ENCODE measurements at regions not wholly inside any gene's neighbourhood (a gene's known extent, or its start where the extent isn't known, plus 50 kb on each side); places are given as distances from the start of the nearest gene placed in this dataset.

DNA sequence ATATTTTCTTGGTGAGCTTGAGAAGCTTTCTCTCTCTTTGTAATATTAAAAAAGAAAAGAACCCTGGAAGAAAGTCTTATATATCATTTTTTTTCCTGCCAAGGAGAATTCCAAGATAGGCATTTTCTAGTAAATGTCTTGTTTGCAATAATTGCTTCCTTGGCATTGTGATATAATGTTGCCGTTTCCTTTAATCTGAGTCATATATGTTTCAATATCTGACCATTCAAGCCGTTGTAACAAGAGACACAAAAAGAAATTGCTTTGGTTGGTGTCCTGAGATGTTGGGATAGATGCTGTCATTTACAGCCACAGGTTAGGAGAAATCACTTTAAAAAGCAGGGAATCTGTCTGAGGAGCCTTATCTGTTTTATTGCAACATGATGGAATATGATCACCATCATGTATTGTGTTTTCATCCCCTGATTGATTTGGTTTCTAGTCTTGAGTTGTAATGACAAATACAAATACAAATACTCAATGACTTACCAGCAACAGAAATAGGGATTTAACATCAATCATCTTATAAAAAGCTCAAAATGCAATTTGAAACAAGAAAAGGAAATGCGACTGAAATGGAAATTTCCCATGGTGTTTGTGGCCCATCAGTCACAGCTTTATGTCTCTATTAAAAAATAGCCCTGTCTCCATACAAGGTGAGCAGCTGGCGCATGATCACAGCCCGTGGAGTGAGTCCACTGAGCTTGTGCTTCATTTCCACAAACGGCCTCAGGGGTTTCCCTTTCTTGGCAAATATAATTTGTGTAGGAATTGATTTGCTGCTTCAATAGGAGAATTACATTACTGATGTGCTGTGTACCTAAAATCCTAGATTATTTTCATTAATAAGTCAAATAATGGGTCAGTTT is 250.1 kb upstream of the TRPC7 start:
- no peak overlapping the region for H3K4me3 ChIP-seq
- no peak overlapping the region for H3K9ac ChIP-seq (ENCODE audit: insufficient read depth in 1 of 2, low read length in 2 of 2)
- H3K27me3 ChIP-seq (ENCODE audit: control insufficient read depth in 3 of 3, insufficient read depth in 3 of 3, low read length in 2 of 3) = no peaks in the 10 kb centered on the region
- TF ChIP-seq, protein P1, sequence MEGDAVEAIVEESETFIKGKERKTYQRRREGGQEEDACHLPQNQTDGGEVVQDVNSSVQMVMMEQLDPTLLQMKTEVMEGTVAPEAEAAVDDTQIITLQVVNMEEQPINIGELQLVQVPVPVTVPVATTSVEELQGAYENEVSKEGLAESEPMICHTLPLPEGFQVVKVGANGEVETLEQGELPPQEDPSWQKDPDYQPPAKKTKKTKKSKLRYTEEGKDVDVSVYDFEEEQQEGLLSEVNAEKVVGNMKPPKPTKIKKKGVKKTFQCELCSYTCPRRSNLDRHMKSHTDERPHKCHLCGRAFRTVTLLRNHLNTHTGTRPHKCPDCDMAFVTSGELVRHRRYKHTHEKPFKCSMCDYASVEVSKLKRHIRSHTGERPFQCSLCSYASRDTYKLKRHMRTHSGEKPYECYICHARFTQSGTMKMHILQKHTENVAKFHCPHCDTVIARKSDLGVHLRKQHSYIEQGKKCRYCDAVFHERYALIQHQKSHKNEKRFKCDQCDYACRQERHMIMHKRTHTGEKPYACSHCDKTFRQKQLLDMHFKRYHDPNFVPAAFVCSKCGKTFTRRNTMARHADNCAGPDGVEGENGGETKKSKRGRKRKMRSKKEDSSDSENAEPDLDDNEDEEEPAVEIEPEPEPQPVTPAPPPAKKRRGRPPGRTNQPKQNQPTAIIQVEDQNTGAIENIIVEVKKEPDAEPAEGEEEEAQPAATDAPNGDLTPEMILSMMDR (IDR thresholded peaks at IDR 0.05; ENCODE audit: control extremely low read depth, extremely low read depth) = no peak
- ATAC-seq (ENCODE audit: insufficient read depth, low FRiP score) (no peak), DNase-seq (no peak)
- H3K27ac ChIP-seq (ENCODE audit: low read depth in 1 of 2, low read length in 1 of 2) = no peak overlapping the region
- 73 to 86% methylated on average over 6 of the region's 6 CpGs for WGBS, 2 donors
- H3K36me3 ChIP-seq (ENCODE audit: control insufficient read depth in 4 of 4, insufficient read depth in 4 of 4, low read length in 4 of 4) = no peaks in the 10 kb centered on the region
- H3K9me3 ChIP-seq (ENCODE audit: control insufficient read depth in 4 of 4, insufficient read depth in 3 of 4, low read length in 3 of 4) = peaks cover 0 to 5% (median 0%) of the 10 kb centered on the region in 4 donors
- no peaks in the 10 kb centered on the region for H3K4me1 ChIP-seq (ENCODE audit: control insufficient read depth in 5 of 5, insufficient read depth in 5 of 5, low read length in 5 of 5)

DNA sequence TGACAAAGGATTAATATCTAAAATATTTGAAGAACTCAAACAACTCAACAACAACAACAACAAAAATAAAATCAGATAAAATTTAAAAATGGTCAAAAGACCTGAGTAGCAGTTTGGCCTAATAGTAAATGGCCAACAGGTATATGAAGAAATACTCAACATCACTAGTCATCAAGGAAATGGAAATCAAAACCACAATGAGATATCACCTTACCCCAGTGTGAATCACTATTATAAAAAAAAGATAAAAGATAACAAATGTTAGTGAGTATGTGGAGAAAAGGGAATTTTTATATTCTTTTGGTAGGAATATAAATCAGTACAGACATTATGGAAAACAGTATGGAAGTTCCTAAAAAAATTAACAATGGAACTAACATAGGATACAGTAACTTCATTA is 247.9 kb upstream of the TRPC7 start:
- Histone ChIP-seq H3K9me3 (ENCODE audit: control insufficient read depth in 4 of 4, insufficient read depth in 3 of 4, low read length in 3 of 4) (peaks cover 0 to 5% (median 0%) of the 10 kb centered on the region in 4 donors), H3K36me3 (ENCODE audit: control insufficient read depth in 4 of 4, insufficient read depth in 4 of 4, low read length in 4 of 4) (no peaks in the 10 kb centered on the region), H3K27me3 (ENCODE audit: control insufficient read depth in 3 of 3, insufficient read depth in 3 of 3, low read length in 2 of 3) (no peaks in the 10 kb centered on the region), H3K4me1 (ENCODE audit: control insufficient read depth in 5 of 5, insufficient read depth in 5 of 5, low read length in 5 of 5) (no peaks in the 10 kb centered on the region), H3K27ac (ENCODE audit: low read depth in 1 of 2, low read length in 1 of 2) (no peak overlapping the region), H3K4me3 (no peak overlapping the region), H3K9ac (ENCODE audit: insufficient read depth in 1 of 2, low read length in 2 of 2) (no peak overlapping the region)
- ATAC-seq (ENCODE audit: insufficient read depth, low FRiP score) (no peak), DNase-seq (no peak)
- TF ChIP-seq, protein P1 (IDR thresholded peaks at IDR 0.05; ENCODE audit: control extremely low read depth, extremely low read depth) = no peak

DNA sequence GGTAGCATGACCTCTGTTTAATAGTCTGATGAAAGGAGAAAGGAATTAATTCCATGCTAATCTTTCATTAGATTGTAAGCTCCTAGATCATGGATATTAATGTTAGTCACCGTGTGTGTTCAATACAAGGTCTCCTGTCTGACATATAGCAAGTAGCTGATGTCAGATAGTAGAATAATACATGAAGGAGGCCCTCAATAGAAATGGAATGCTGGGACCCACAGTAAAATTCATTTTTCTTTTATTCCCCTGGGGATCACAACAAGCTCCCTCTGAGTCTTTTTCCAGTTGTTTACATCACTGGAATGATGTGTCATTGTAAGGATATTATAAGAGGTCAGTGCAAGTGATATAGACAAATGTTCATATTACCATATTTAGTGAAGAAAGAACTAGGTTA is 240.3 kb upstream of the TRPC7 start:
- Histone ChIP-seq H3K9ac (ENCODE audit: insufficient read depth in 1 of 2, low read length in 2 of 2) (no peak overlapping the region), H3K27me3 (ENCODE audit: control insufficient read depth in 3 of 3, insufficient read depth in 3 of 3, low read length in 2 of 3) (no peaks in the 10 kb centered on the region), H3K36me3 (ENCODE audit: control insufficient read depth in 4 of 4, insufficient read depth in 4 of 4, low read length in 4 of 4) (no peaks in the 10 kb centered on the region), H3K9me3 (ENCODE audit: control insufficient read depth in 4 of 4, insufficient read depth in 3 of 4, low read length in 3 of 4) (peaks cover 0 to 12% (median 6%) of the 10 kb centered on the region in 4 donors), H3K4me3 (no peak overlapping the region), H3K4me1 (ENCODE audit: control insufficient read depth in 5 of 5, insufficient read depth in 5 of 5, low read length in 5 of 5) (no peaks in the 10 kb centered on the region), H3K27ac (ENCODE audit: low read depth in 1 of 2, low read length in 1 of 2) (no peak overlapping the region)
- TF ChIP-seq, protein P1 (IDR thresholded peaks at IDR 0.05; ENCODE audit: control extremely low read depth, extremely low read depth) = no peak
- ATAC-seq (ENCODE audit: insufficient read depth, low FRiP score) (no peak), DNase-seq (no peak)
- 77 to 90% methylated on average over 1 of the region's 1 CpG for WGBS, 2 donors
